H1 (cell line): ENCODE measurements at regions not wholly inside any gene's neighbourhood (a gene's known extent, or its start where the extent isn't known, plus 50 kb on each side); places are given as distances from the start of the nearest gene placed in this dataset.

Experiments
- BRCA1 ChIP-seq: IDR thresholded peaks from 2 replicates; pipeline ENCODE4 v1.6.1; 2012; ENCODE audit warnings: low read depth, low read length, improper control_type of control experiment
- CBX5 ChIP-seq: fragments of 300-800, 300-1000 bp; sonication (generic); IDR thresholded peaks from 2 replicates; pipeline ENCODE4 v1.7.1; 2016; ENCODE audit warnings: antibody characterized with exemption, low read length, low read depth
- CHD7 ChIP-seq: fragments of 300-600 bp; sonication (generic); IDR thresholded peaks from 2 replicates; pipeline ENCODE4 v1.7.1; 2012; ENCODE audit warnings: low read length, moderate library complexity, mild to moderate bottlenecking, inconsistent platforms; ENCODE audit not compliant: insufficient replicate concordance
- E2F6 ChIP-seq: IDR thresholded peaks from 2 replicates; pipeline ENCODE4 v1.6.1; 2012; ENCODE audit warnings: inconsistent platforms
- GABPA ChIP-seq: IDR thresholded peaks from 2 replicates; pipeline ENCODE4 v1.6.1; 2011; ENCODE audit warnings: mild to moderate bottlenecking, low read length, moderate library complexity, borderline replicate concordance; ENCODE audit not compliant: insufficient read depth
- HDAC2 ChIP-seq, 2 experiments: fragments of 300-600 bp in 1 of 2; sonication (generic) in 1 of 2; IDR thresholded peaks; 2 replicates each; pipeline ENCODE4 v1.6.1; 2011 to 2012; ENCODE audit warnings: low read depth in 2 of 2, low read length in 2 of 2, mild to moderate bottlenecking in 2 of 2, moderate library complexity in 2 of 2, borderline replicate concordance in 1 of 2, inconsistent platforms in 1 of 2
- JUN ChIP-seq: IDR thresholded peaks from 2 replicates; pipeline ENCODE4 v1.6.1; 2011; ENCODE audit warnings: low read depth, mild to moderate bottlenecking, improper control_type of control experiment, low read length
- JUND ChIP-seq: IDR thresholded peaks from 2 replicates; pipeline ENCODE4 v1.6.1; 2011; ENCODE audit warnings: mild to moderate bottlenecking, improper control_type of control experiment, low read length
- PHF8 ChIP-seq: fragments of 200-600 bp; sonication (generic); conservative IDR thresholded peaks from 2 replicates; pipeline ENCODE4 v1.7.1; 2012; ENCODE audit warnings: low read depth, mild to moderate bottlenecking, inconsistent platforms, low read length, moderate library complexity
- SIRT6 ChIP-seq: IDR thresholded peaks from one replicate; pipeline ENCODE4 v1.7.1; 2012; ENCODE audit warnings: low read length, inconsistent platforms
- YY1 ChIP-seq: IDR thresholded peaks from 2 replicates; pipeline ENCODE4 v1.6.1; 2011; ENCODE audit warnings: low read depth, mild to moderate bottlenecking, low read length

- no peak for TF ChIP-seq CHD7
- TF ChIP-seq JUN: no peak
- no peak for TF ChIP-seq E2F6
- TF ChIP-seq GABPA: no peak
- TF ChIP-seq YY1: no peak
- TF ChIP-seq PHF8: no peak
- TF ChIP-seq BRCA1: no peak
- no peak for TF ChIP-seq JUND
- TF ChIP-seq HDAC2 (IDR thresholded peaks at IDR 0.05; ENCODE audit: borderline replicate concordance in 1 of 2, low read depth in 2 of 2, low read length in 2 of 2): no peak
- TF ChIP-seq CBX5: no peak
- no peak for TF ChIP-seq SIRT6
Observed at GRCh38 chr7:131735101-131735500, 178.7 kb upstream of the PODXL start (continued).
